Hepatocyte (in vitro differentiated cells): ENCODE measurements at regions not wholly inside any gene's neighbourhood (a gene's known extent, or its start where the extent isn't known, plus 50 kb on each side); places are given as distances from the start of the nearest gene placed in this dataset.

Source experiments
- EZH2 ChIP-seq: fragments of 200-600 bp; sonication (generic); IDR thresholded peaks from 2 replicates; pipeline ENCODE4 v1.6.1; 2016; ENCODE audit warnings: antibody characterized with exemption, mild to moderate bottlenecking, borderline replicate concordance
- EZH2phosphoT487 ChIP-seq: fragments of 200-600 bp; sonication (generic); IDR thresholded peaks from one replicate; pipeline ENCODE4 v1.6.1; 2018; ENCODE audit warnings: antibody characterized with exemption, mild to moderate bottlenecking, low read depth, moderate library complexity; ENCODE audit not compliant: unreplicated experiment, severe bottlenecking
- TF ChIP-seq, protein P1 (sequence below): fragments of 200-600 bp; sonication (generic); IDR thresholded peaks from 2 replicates; pipeline ENCODE4 v1.5.1; 2016; ENCODE audit warnings: antibody characterized with exemption, mild to moderate bottlenecking; ENCODE audit not compliant: poor library complexity

DNA sequence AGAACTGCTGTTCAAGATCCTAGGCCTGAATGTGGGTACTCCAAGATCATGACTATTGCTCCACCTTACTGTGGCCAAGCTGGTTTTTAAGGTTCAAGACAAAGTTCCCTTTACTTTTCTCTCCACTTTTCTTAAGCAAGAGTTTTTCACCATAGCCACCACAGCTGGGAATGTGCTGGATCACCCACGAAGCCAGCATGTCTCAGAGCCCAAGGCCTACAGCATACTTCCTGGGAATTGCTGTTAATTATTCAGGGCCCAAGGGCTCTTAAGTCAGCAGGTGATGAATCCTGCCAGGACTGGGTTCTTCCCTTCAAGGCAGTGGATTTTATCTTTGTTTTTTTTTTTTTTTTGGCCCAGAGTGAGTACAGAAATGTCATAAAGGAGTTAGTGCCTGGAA lies 149.4 kb upstream of the TUSC1 start:
- TF ChIP-seq, protein P1, sequence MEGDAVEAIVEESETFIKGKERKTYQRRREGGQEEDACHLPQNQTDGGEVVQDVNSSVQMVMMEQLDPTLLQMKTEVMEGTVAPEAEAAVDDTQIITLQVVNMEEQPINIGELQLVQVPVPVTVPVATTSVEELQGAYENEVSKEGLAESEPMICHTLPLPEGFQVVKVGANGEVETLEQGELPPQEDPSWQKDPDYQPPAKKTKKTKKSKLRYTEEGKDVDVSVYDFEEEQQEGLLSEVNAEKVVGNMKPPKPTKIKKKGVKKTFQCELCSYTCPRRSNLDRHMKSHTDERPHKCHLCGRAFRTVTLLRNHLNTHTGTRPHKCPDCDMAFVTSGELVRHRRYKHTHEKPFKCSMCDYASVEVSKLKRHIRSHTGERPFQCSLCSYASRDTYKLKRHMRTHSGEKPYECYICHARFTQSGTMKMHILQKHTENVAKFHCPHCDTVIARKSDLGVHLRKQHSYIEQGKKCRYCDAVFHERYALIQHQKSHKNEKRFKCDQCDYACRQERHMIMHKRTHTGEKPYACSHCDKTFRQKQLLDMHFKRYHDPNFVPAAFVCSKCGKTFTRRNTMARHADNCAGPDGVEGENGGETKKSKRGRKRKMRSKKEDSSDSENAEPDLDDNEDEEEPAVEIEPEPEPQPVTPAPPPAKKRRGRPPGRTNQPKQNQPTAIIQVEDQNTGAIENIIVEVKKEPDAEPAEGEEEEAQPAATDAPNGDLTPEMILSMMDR = no peak
- TF ChIP-seq EZH2phosphoT487 (no peak), EZH2 (no peak)
